Upper lobe of left lung (tissue), 4 donors: ENCODE measurements at regions not wholly inside any gene's neighbourhood (a gene's known extent, or its start where the extent isn't known, plus 50 kb on each side); places are given as distances from the start of the nearest gene placed in this dataset.

Experiments
- CTCF ChIP-seq, 6 experiments: fragments of 450-650 bp in 4 of 6; fragments of 200-600 bp in 2 of 6; sonication (generic) in 2 of 6; IDR thresholded peaks; one replicate each; pipeline ENCODE4 v1.5.1; 2016 to 2019; ENCODE audit warnings: antibody characterized with exemption in 6 of 6
- POLR2A ChIP-seq, 4 donors: fragments of 450-650 bp; IDR thresholded peaks; one replicate each; pipeline ENCODE4 v1.5.1; 2016 to 2017; ENCODE audit warnings: antibody characterized with exemption in 4 of 4, mild to moderate bottlenecking in 2 of 4

GRCh38 chr7:131778601-131779000, 222.2 kb upstream of the PODXL start:
- no peak for TF ChIP-seq POLR2A (IDR thresholded peaks at IDR 0.05)
- no peak for TF ChIP-seq CTCF (IDR thresholded peaks at IDR 0.05)
